Ureter (tissue), 1 donor: ENCODE measurements at regions not wholly inside any gene's neighbourhood (a gene's known extent, or its start where the extent isn't known, plus 50 kb on each side); places are given as distances from the start of the nearest gene placed in this dataset.

Experiments used
- DNase-seq: peaks from one replicate; pipeline ENCODE4 v3.0.0-alpha.2; 2020; ENCODE audit warnings: low spot score
- donor health status: DM: yes; HTN: yes; CAD: no.

DNA sequence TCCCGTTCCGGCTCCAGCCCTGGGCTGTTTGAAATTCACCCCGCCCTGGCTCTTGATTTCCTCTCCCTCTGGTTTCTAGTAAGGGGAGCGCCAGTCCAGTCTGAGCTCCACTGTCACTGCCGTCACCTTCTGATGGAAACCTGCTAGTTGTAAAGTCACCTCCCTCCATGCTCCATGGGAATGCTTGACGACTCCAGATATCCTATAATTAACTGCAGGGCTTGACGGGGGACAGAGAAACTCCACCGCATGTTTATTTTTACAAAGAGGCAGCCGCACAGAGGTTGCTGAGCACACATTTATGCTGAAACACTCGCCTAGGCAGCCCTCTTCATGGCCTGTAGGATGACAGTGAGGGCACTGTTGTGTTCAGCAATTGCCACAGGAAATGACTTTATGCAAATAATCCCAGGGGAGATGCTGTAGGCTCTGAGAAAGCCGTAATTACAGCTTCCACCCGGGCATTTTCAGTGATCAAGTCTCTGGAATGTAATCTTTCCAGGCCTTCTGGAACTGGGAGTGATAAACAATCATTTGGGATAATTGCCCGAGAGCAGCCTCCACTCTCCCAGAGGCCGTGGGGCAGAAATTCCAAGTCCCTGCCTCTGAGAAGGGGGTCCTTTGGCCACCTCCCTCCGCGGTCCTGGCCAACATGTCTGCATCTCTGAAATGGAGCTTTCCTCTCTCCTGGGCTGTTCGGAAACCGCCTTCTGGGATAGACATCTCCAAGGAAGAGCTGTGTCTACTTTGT is 300.5 kb downstream of the KLF6 start:
- DNase-seq: no peak

DNA sequence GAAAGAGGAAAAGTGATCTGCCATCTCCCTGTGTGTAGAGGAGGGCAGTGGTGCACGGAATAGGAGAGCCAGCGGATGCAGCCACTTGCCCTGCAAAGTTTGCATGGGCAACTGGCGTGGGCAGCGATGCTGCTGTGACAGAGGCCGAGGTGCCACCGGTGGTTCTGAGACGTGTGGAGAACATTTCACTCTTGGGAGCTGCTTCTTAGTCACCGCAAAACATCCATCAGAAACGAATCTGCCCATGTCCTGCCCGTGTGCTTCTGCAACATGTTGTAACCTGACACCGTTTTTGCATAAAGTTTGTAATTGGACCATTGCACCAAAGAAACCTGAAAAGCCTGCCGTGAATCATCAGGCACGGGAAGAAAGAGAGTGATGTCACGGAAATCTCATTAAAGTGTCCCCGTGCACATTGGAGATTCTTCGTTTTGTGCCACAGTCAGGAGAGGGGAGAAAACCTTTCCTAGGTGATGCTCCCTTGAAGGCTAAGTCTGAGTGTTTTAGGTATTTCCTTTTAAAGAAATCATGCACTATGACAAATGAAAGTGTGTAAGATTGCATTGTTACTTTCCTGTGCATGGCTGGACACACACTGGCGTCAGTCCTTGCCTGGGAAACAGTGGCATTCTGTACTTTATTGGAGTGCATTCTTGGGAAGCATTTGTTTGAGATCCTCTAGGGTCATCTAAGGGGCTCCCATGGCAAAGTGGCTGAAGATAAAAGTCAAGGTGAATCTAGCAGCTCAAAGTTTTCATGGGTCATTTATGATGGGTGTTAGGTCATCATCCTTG is 302.6 kb downstream of the KLF6 start:
- DNase-seq: peak; percentile 79

DNA sequence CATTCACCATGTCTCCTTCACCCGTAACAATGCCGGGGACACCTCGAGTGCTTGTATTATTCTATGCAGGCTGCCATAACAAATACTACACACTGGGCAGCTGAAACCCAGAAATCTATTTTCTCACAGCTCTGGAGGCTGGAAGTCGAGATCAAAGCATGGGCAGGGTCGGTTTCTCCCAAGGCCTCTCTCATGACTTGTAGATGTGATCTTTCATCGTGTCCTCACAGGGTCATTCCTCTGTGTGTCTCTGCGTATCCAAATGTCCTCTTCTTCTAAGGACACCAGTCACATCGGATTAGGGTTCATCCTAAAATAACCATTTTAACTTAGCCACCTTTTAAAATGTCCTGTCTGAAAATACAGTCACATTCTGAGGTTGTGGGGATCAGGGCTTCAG is 303.5 kb downstream of the KLF6 start:
- no peak for DNase-seq

GRCh38 chr10:3480990-3481315 is 304.1 kb downstream of the KLF6 start:
- DNase-seq: no peak

DNA sequence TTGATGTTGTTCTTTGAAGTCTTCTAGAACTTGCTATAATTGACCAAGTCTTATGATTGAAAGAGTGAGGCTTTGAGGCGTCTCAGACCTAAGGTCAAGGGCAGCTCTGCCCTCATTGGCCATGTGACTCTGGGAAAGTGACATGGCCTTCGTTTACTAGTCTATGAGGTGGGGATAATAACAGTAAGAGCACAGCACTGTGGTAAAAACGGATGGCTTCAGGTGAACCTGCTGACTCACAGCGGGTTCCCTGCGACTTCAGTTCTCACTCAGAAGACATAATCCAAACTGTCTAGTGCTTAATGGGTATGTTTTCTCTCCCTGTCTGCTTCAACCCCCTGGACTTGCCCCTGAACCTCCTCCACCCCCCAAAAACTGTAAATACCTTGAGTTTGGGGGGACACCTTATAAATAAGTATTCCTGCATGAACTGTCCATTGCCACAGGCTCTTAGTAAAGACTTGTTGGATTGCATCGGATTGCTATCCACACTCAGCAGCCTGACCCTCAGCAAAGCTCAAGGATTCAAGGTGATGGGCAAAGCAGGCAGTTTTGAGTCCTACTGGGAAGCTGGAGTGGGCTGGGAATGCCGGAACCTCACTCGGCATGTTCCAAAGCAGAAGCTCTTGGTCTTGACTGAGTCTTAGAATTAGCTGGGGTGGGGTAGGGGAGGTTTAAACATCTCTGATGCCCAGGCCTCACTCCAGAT is 304.6 kb downstream of the KLF6 start:
- DNase-seq: no peak

DNA sequence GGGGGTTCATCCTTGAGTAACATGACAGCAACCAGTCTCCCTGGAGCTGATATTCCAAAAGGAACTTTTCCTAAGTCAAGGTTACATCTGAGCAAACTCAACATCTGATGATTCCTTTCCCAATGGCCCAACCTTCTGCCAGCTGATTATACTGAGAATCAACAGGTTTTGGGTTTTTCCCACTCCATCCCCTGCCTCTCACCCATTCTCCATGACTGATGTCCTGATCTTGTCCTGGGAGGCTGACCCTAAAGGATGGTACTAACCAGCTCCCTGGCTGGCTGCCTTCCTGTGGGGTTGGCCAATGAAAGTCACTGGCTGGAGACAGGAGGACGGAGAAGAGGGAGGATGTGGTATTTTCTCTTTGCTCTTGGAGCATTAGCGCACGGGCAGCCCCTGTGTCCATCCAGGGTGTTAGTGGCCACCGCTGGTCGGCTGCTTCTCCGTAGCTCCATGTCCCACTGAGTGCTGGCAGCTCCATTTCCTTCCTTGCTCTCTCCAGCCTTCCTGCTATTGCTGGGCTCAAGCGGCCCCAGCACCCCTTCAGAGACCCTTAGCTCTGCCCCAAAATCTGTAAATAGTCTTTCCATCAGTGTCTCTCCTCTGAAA is 306.2 kb upstream of the PITRM1 start:
- DNase-seq: no peak

GRCh38 chr10:3478153-3478552 is 305.6 kb upstream of the PITRM1 start:
- no peak for DNase-seq

DNA sequence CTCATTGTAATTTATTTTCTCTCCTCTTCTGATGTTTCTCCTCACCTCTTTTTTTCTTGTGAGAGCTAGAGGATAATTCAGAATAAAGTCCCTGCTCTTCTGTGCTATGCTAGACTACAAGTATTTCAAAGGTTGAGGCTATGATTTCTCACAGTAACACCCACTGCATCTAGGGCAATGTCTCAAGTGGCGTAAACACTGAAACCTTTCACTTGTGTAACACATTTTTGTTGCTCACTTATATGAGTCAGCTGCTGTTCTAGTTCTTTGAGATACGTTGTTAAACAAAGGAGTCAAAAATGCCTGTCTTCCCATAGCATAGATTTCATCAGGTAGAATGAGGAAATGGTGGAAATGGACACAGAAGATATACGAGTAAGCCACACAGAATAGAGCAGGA is 305.1 kb upstream of the PITRM1 start:
- DNase-seq: no peak

DNA sequence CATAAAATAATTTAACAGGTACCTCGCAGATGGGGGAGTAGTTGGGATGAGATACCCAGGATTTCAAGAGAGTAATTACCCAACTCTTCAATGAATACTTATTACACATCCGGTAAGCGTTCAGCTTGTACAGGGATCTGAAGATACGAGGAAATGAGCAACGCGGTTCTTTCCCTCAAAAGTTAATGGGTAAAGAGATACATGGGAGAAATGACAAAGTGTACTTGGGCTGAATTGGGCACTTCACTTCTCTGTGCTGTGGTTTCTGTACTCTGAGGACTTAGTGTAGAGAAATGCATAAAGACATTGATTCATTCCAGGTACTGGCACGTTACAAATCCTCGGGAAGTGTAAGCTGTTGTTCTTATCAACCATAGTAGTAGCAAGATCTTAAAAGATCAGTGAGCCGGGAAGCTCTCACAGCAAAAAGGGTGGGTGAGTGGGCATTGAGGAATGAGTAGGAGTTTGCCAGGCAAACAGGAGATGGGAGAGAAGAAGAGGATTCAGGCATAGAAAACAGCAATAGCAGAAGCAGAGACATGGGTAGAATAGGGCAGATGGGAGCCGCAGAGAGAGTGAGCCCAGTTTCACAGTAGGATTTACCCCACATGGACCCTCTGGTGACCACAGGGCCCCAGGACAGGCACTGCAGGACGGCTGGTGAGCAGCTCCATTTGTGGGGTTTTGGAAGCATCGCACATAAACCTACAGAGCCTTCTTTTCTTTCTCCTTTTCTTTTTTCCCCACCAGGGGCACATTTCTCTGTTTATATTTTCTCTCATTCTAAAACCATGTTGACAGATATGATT is 304.3 kb upstream of the PITRM1 start:
- DNase-seq: no peak

GRCh38 chr10:3476186-3476585 is 303.6 kb upstream of the PITRM1 start:
- DNase-seq: no peak

GRCh38 chr10:3475367-3475766 is 302.8 kb upstream of the PITRM1 start:
- DNase-seq: no peak

- DNase-seq: no peak
Measured at GRCh38 chr10:3474266-3474665, 301.7 kb upstream of the PITRM1 start.

DNA sequence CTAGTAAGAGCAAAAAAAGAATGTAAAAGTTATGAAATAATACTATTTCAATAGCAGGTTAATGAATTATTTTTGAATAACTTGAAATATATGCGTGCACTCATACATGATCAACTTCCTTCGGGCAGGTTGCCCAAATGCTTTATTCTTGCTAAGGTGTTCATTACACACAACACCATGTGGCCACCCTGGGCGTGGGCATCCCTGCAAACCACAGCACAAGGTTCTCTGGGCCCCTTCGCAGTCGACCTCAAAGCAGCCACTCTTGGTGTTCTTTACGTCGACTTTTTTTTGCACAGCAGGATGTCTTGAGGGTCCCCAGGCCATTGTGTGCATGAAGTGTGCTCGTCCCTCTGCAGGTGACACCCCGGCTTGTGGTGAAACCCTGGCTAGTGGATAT is 300.7 kb upstream of the PITRM1 start:
- DNase-seq: no peak

DNA sequence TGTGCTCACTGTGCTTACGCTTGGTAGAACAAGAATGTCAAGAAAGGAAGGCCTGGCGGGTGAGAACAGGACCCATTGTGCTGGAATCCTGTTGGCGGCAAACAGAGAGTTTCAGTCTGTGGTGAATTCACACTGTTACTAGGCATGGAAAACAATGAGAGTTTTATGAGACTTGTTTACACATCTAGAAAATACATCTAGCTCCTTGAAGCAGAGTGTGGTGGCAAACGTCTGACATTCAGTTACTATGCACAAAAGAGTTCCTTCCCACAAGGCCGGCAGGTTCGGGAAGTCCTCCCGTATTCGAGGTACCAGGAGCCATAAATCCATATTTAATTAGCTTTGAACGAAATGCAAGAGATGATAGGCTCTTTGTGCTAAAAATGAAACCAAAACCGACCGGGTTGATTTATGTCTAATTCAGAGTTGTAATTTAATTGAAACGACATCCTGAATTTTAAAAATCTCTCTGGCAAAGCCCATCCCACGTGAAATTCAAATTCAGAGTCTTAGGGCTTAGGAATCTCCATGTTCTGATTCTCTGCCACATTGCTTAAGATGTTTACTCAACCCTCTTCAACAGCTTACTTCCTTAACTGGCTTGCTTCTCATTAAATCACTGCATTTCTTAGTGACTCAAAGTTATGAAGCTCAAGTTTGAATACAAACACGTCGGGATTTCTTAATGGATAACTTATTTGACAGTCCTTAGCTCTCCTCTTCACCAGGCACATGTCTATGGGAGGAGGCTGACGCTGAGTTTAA is 299.9 kb upstream of the PITRM1 start:
- DNase-seq: no peak

DNA sequence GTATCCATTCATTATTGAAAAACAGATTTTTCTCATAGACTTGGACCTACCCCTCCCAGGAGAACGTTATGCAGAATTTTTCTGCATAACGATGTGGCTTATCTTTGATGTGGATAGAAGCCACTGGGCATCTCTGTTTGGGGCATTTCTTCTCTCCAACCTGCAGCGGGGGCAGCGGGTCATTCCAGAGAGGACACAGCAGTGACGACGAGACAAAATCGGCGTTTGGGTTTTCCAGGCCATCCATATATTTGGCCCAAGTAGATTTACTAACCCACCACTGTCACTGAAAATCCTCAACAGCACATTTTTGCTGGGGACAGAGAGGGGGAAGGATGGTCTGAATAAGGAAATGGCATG is 299.3 kb upstream of the PITRM1 start:
- no peak for DNase-seq

DNA sequence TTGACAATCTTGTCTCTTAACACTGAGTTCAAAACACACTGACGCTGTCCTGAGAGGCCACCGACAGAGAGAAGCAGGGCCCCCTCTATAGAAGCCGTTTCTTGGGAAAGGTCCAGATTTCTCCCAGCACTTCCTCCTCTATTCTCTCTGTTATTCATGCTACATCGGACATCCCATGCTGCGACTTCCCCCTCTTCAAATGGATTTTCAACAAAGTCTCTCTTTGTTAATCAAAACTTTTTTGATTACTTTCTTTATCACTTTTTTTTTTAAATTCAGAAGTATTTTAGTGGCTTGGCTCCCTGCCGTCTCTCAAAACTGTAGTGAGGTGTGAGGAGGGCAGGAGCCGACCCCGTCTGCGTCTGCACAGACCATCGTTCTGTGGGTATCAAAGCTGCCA is 298.9 kb upstream of the PITRM1 start:
- DNase-seq: no peak

- DNase-seq: no peak
Measured at GRCh38 chr10:3470191-3470590, 297.6 kb upstream of the PITRM1 start.

GRCh38 chr10:3469639-3470020 is 297.0 kb upstream of the PITRM1 start:
- DNase-seq: no peak

- peak; percentile 59 for DNase-seq
Measured at GRCh38 chr10:3468919-3469638, 296.5 kb upstream of the PITRM1 start.
